Liver (tissue), 7 donors: ENCODE measurements at regions not wholly inside any gene's neighbourhood (a gene's known extent, or its start where the extent isn't known, plus 50 kb on each side); places are given as distances from the start of the nearest gene placed in this dataset.

Source experiments
- DNase-seq: peaks from one replicate; pipeline ENCODE4 v3.0.0-alpha.2; 2017; ENCODE audit warnings: low spot score
- H3K27ac ChIP-seq, 2 donors: one replicate each; pipeline ENCODE4 v1.7.0; 2013; ENCODE audit warnings: inconsistent platforms in 2 of 2, low read length in 2 of 2, control low read depth in 1 of 2, low read depth in 1 of 2, mild to moderate bottlenecking in 1 of 2
- H3K27me3 ChIP-seq, 4 donors: one replicate each; pipeline versions ENCODE4 v1.6.1 to v1.7.0; 2013; ENCODE audit warnings: low read length in 3 of 4, inconsistent platforms in 1 of 4, mild to moderate bottlenecking in 1 of 4, moderate library complexity in 1 of 4; ENCODE audit not compliant: control insufficient read depth in 4 of 4, insufficient read depth in 4 of 4
- H3K36me3 ChIP-seq, 4 donors: one replicate each; pipeline versions ENCODE4 v1.6.1 to v1.7.0; 2013; ENCODE audit warnings: low read length in 3 of 4, mild to moderate bottlenecking in 3 of 4, low read depth in 1 of 4, moderate library complexity in 1 of 4; ENCODE audit not compliant: control insufficient read depth in 4 of 4, insufficient read depth in 3 of 4
- H3K4me1 ChIP-seq, 4 donors: one replicate each; pipeline versions ENCODE4 v1.6.1 to v1.7.0; 2013; ENCODE audit warnings: low read length in 3 of 4, mild to moderate bottlenecking in 3 of 4, moderate library complexity in 1 of 4; ENCODE audit not compliant: control insufficient read depth in 4 of 4, insufficient read depth in 4 of 4
- H3K4me3 ChIP-seq, 3 donors: one replicate each; pipeline versions ENCODE4 v1.6.1 to v1.7.0; 2013; ENCODE audit warnings: low read length in 3 of 3, control low read depth in 1 of 3, low read depth in 1 of 3, mild to moderate bottlenecking in 1 of 3
- H3K9ac ChIP-seq, 2 donors: one replicate each; pipeline ENCODE4 v1.7.0; 2013; ENCODE audit warnings: low read length in 2 of 2, mild to moderate bottlenecking in 2 of 2, moderate library complexity in 2 of 2, control low read depth in 1 of 2, low read depth in 1 of 2
- H3K9me3 ChIP-seq, 4 donors: one replicate each; pipeline versions ENCODE4 v1.6.1 to v1.7.0; 2013; ENCODE audit warnings: low read length in 3 of 4; ENCODE audit not compliant: control insufficient read depth in 4 of 4
- ATF3 ChIP-seq: IDR thresholded peaks from 2 replicates; pipeline ENCODE4 v1.6.1; 2016; ENCODE audit warnings: antibody characterized with exemption
- EGR1 ChIP-seq, 2 donors: IDR thresholded peaks; 2 replicates each; pipeline ENCODE4 v1.6.1; 2016 to 2018; ENCODE audit warnings: antibody characterized with exemption in 2 of 2, low read depth in 2 of 2
- FOXA2 ChIP-seq: IDR thresholded peaks from 2 replicates; pipeline ENCODE4 v1.6.1; 2016; ENCODE audit warnings: antibody characterized with exemption
- GABPA ChIP-seq, 2 donors: IDR thresholded peaks in 1 of 2; conservative IDR thresholded peaks in 1 of 2; 2 replicates each; pipeline ENCODE4 v1.6.1; 2016; ENCODE audit warnings: antibody characterized with exemption in 2 of 2, mild to moderate bottlenecking in 1 of 2, moderate library complexity in 1 of 2
- HNF4G ChIP-seq: IDR thresholded peaks from 2 replicates; pipeline ENCODE4 v1.6.1; 2016; ENCODE audit warnings: antibody characterized with exemption
- JUND ChIP-seq, 2 donors: IDR thresholded peaks; 2 replicates each; pipeline ENCODE4 v1.6.1; 2016; ENCODE audit warnings: antibody characterized with exemption in 2 of 2
- RAD21 ChIP-seq, 2 donors: IDR thresholded peaks; 2 replicates each; pipeline ENCODE4 v1.6.1; 2016; ENCODE audit warnings: antibody characterized with exemption in 2 of 2, mild to moderate bottlenecking in 2 of 2
- SP1 ChIP-seq: IDR thresholded peaks from 2 replicates; pipeline ENCODE4 v1.6.1; 2018; ENCODE audit warnings: antibody characterized with exemption, mild to moderate bottlenecking
- TAF1 ChIP-seq: conservative IDR thresholded peaks from 2 replicates; pipeline ENCODE4 v1.6.1; 2016; ENCODE audit warnings: antibody characterized with exemption, mild to moderate bottlenecking
- YY1 ChIP-seq: IDR thresholded peaks from 2 replicates; pipeline ENCODE4 v1.6.1; 2016; ENCODE audit warnings: antibody characterized with exemption, mild to moderate bottlenecking
- WGBS: extraction: QIAGEN DNeasy Blood & Tissue Kit; methylation state at CpG from one replicate; pipeline ENCODE4 v1.1.7; 2013; 5-methylcytosine and 5-hydroxymethylcytosine counted together
- TF ChIP-seq, protein P1 (sequence below): IDR thresholded peaks from 2 replicates; pipeline ENCODE4 v1.6.1; 2016; ENCODE audit warnings: antibody characterized with exemption
- TF ChIP-seq, protein P2 (sequence below): IDR thresholded peaks from 2 replicates; pipeline ENCODE4 v1.6.1; 2016; ENCODE audit warnings: antibody characterized with exemption, mild to moderate bottlenecking
- donor health status: healthy.
- donor health status: healthy.
- donor health status: healthy.
- donor health status: healthy.

- TF ChIP-seq ATF3 (no peak), SP1 (no peak), GABPA (IDR thresholded peaks at IDR 0.05 in 1 of 2, conservative IDR thresholded peaks at IDR 0.05 in 1 of 2) (no peak), FOXA2 (no peak), EGR1 (IDR thresholded peaks at IDR 0.05; ENCODE audit: low read depth in 2 of 2) (no peak), HNF4G (no peak)
Observed at GRCh38 chr3:104005815-104006214, 1360.9 kb upstream of the ALCAM start (continued).

GRCh38 chr3:104018541-104018940, 1348.2 kb upstream of the ALCAM start:
- no peak overlapping the region for H3K9ac ChIP-seq
- H3K36me3 ChIP-seq: no peaks in the 10 kb centered on the region
- TF ChIP-seq, protein P1, sequence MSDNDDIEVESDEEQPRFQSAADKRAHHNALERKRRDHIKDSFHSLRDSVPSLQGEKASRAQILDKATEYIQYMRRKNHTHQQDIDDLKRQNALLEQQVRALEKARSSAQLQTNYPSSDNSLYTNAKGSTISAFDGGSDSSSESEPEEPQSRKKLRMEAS: no peak
- TF ChIP-seq YY1 (no peak), GABPA (IDR thresholded peaks at IDR 0.05 in 1 of 2, conservative IDR thresholded peaks at IDR 0.05 in 1 of 2) (no peak), RAD21 (IDR thresholded peaks at IDR 0.05) (no peak), HNF4G (no peak)
- TF ChIP-seq, protein P2, sequence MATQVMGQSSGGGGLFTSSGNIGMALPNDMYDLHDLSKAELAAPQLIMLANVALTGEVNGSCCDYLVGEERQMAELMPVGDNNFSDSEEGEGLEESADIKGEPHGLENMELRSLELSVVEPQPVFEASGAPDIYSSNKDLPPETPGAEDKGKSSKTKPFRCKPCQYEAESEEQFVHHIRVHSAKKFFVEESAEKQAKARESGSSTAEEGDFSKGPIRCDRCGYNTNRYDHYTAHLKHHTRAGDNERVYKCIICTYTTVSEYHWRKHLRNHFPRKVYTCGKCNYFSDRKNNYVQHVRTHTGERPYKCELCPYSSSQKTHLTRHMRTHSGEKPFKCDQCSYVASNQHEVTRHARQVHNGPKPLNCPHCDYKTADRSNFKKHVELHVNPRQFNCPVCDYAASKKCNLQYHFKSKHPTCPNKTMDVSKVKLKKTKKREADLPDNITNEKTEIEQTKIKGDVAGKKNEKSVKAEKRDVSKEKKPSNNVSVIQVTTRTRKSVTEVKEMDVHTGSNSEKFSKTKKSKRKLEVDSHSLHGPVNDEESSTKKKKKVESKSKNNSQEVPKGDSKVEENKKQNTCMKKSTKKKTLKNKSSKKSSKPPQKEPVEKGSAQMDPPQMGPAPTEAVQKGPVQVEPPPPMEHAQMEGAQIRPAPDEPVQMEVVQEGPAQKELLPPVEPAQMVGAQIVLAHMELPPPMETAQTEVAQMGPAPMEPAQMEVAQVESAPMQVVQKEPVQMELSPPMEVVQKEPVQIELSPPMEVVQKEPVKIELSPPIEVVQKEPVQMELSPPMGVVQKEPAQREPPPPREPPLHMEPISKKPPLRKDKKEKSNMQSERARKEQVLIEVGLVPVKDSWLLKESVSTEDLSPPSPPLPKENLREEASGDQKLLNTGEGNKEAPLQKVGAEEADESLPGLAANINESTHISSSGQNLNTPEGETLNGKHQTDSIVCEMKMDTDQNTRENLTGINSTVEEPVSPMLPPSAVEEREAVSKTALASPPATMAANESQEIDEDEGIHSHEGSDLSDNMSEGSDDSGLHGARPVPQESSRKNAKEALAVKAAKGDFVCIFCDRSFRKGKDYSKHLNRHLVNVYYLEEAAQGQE: no peak
- H3K27me3 ChIP-seq: no peaks in the 10 kb centered on the region
- H3K4me3 ChIP-seq: no peak overlapping the region
- H3K4me1 ChIP-seq: no peaks in the 10 kb centered on the region
- no peaks in the 10 kb centered on the region for H3K9me3 ChIP-seq
- no peak overlapping the region for H3K27ac ChIP-seq
- DNase-seq: no peak

DNA sequence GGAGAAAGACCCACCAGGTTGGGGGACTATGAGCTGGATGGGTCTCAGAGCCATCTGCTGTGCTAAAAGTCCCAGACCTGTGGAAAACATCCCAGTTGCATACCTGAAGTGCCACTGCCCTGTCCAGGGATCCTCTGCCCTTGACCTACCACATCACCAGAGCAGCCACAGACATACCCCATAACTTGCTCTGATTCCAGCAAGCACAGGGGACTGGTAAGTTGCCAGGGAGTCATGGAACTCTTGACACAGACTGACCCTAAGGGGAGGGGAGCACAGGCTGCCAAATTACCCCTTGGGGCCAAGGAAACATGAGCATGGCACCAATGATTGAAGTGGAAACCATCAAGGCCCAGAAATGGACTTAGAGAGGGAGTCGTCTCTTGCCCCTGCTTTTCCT, 1335.1 kb upstream of the ALCAM start:
- no peaks in the 10 kb centered on the region for H3K9me3 ChIP-seq
- H3K36me3 ChIP-seq: no peaks in the 10 kb centered on the region
- WGBS: 84% methylated on average over 1 of the region's 1 CpG
- no peak overlapping the region for H3K4me3 ChIP-seq
- no peak overlapping the region for H3K9ac ChIP-seq
- H3K27ac ChIP-seq: no peak overlapping the region
- TF ChIP-seq TAF1 (no peak), GABPA (IDR thresholded peaks at IDR 0.05 in 1 of 2, conservative IDR thresholded peaks at IDR 0.05 in 1 of 2) (no peak), HNF4G (no peak), ATF3 (no peak), YY1 (no peak), EGR1 (IDR thresholded peaks at IDR 0.05; ENCODE audit: low read depth in 2 of 2) (no peak), JUND (IDR thresholded peaks at IDR 0.05) (no peak)
- TF ChIP-seq, protein P2: no peak
- DNase-seq: no peak
- no peaks in the 10 kb centered on the region for H3K27me3 ChIP-seq
- H3K4me1 ChIP-seq: no peaks in the 10 kb centered on the region
